ENCODE measurements at regions not wholly inside any gene's neighbourhood (a gene's known extent, or its start where the extent isn't known, plus 50 kb on each side); places are given as distances from the start of the nearest gene placed in this dataset.

- peaks cover 8% of the 10 kb centered on the region for H3K4me1 ChIP-seq (ENCODE audit: insufficient read depth)
- ATAC-seq = no peak
- Mint-ChIP-seq H3K27ac (no peak overlapping the region), H3K4me1 (peaks cover 17% of the 10 kb centered on the region), H3K4me3 (no peak overlapping the region), H3K36me3 (ENCODE audit: low read depth) (no peaks in the 10 kb centered on the region), H3K27me3 (ENCODE audit: insufficient read depth, low read depth, poor library complexity) (peaks cover 4% of the 10 kb centered on the region), H3K9me3 (no peaks in the 10 kb centered on the region)
- no peaks in the 10 kb centered on the region for H3K9me2 ChIP-seq (ENCODE audit: insufficient read depth)
- H2AFZ ChIP-seq = no peak overlapping the region
- H3K79me2 ChIP-seq (replicated peaks; ENCODE audit: insufficient read depth) = no peaks in the 10 kb centered on the region
- H3K4me2 ChIP-seq = no peak overlapping the region
- no peaks in the 10 kb centered on the region for H3K27me3 ChIP-seq (ENCODE audit: insufficient read depth)
- H4K20me1 ChIP-seq (replicated peaks; ENCODE audit: insufficient read depth) = no peaks in the 10 kb centered on the region
- no peaks in the 10 kb centered on the region for H3K36me3 ChIP-seq (ENCODE audit: insufficient read depth)
- H3K27ac ChIP-seq (ENCODE audit: low read depth) = no peak overlapping the region
- TF ChIP-seq ETS1 (IDR thresholded peaks at IDR 0.05) = no peak
- no peak for TF ChIP-seq JUNB (IDR thresholded peaks at IDR 0.05; ENCODE audit: unreplicated experiment)
- no peak overlapping the region for H3K4me3 ChIP-seq
- no peaks in the 10 kb centered on the region for H3F3A ChIP-seq (replicated peaks; ENCODE audit: low read depth)
- DNase-seq (ENCODE audit: low spot score) = no peak
These were observed 413.2 kb downstream of the SHISA9 start for GRCh38 chr16:13314633-13315032.

GRCh38 chr16:13315642-13316427, 414.4 kb downstream of the SHISA9 start:
- Histone ChIP-seq H3F3A (replicated peaks; ENCODE audit: low read depth) (no peaks in the 10 kb centered on the region), H3K4me3 (no peak overlapping the region), H3K79me2 (replicated peaks; ENCODE audit: insufficient read depth) (no peaks in the 10 kb centered on the region), H3K4me1 (ENCODE audit: insufficient read depth) (peaks cover 8% of the 10 kb centered on the region), H3K4me2 (no peak overlapping the region), H3K27ac (ENCODE audit: low read depth) (no peak overlapping the region), H3K27me3 (ENCODE audit: insufficient read depth) (peaks cover 4% of the 10 kb centered on the region; the same call in 1 of the 2 replicates), H3K36me3 (ENCODE audit: insufficient read depth) (no peaks in the 10 kb centered on the region), H2AFZ (no peak overlapping the region), H3K9me2 (ENCODE audit: insufficient read depth) (no peaks in the 10 kb centered on the region), H4K20me1 (replicated peaks; ENCODE audit: insufficient read depth) (no peaks in the 10 kb centered on the region)
- TF ChIP-seq EZH2 (IDR thresholded peaks at IDR 0.05; ENCODE audit: low read depth, unreplicated experiment) = no peak
- no peaks in the 10 kb centered on the region for H3K9me3 Mint-ChIP-seq
- H3K36me3 Mint-ChIP-seq (ENCODE audit: low read depth) = no peaks in the 10 kb centered on the region
- peaks cover 5% of the 10 kb centered on the region for H3K27me3 Mint-ChIP-seq (ENCODE audit: insufficient read depth, low read depth, poor library complexity)
- DNase-seq (ENCODE audit: low spot score) (no peak), ATAC-seq (no peak)
- H3K4me3 Mint-ChIP-seq = no peak overlapping the region
- no peak overlapping the region for H3K27ac Mint-ChIP-seq
- peaks cover 18% of the 10 kb centered on the region for H3K4me1 Mint-ChIP-seq

- Histone ChIP-seq H3K4me3 (no peak overlapping the region), H3K9me2 (ENCODE audit: insufficient read depth) (no peaks in the 10 kb centered on the region), H2AFZ (no peak overlapping the region), H4K20me1 (replicated peaks; ENCODE audit: insufficient read depth) (no peaks in the 10 kb centered on the region), H3K4me1 (ENCODE audit: insufficient read depth) (peaks cover 35% of the 10 kb centered on the region), H3K27me3 (ENCODE audit: insufficient read depth) (peaks cover 21% of the 10 kb centered on the region), H3K4me2 (no peak overlapping the region), H3K79me2 (replicated peaks; ENCODE audit: insufficient read depth) (no peaks in the 10 kb centered on the region), H3K27ac (ENCODE audit: low read depth) (no peak overlapping the region), H3F3A (replicated peaks; ENCODE audit: low read depth) (no peaks in the 10 kb centered on the region), H3K36me3 (ENCODE audit: insufficient read depth) (no peaks in the 10 kb centered on the region)
- Mint-ChIP-seq H3K27ac (no peak overlapping the region), H3K9me3 (no peaks in the 10 kb centered on the region), H3K4me1 (peaks cover 30% of the 10 kb centered on the region), H3K36me3 (ENCODE audit: low read depth) (no peaks in the 10 kb centered on the region), H3K27me3 (ENCODE audit: insufficient read depth, low read depth, poor library complexity) (peaks cover 7% of the 10 kb centered on the region), H3K4me3 (no peak overlapping the region)
- DNase-seq (ENCODE audit: low spot score) (peak; percentile 38), ATAC-seq (peak; percentile 93)
- TF ChIP-seq ZNF462 (CRISPR knock-in tag; IDR thresholded peaks at IDR 0.05) = no peak
- TF ChIP-seq EZH2phosphoT487 (IDR thresholded peaks at IDR 0.05; ENCODE audit: unreplicated experiment) = no peak
- TF ChIP-seq NANOG (IDR thresholded peaks at IDR 0.05; ENCODE audit: borderline replicate concordance) = no peak
These were observed 420.9 kb downstream of the SHISA9 start for GRCh38 chr16:13322336-13322735.
